Keratinocyte (primary cell): ENCODE measurements at regions not wholly inside any gene's neighbourhood (a gene's known extent, or its start where the extent isn't known, plus 50 kb on each side); places are given as distances from the start of the nearest gene placed in this dataset.

Experiments used
- DNase-seq: peaks from one replicate; pipeline ENCODE4 v3.0.0-alpha.2; 2011; ENCODE audit warnings: low read depth, missing footprints, low spot score
- FAIRE-seq: peaks from 2 replicates; lab custom pipeline; 2011; peaks lifted over from hg19 to GRCh38; lab: Jason Lieb, UNC
- H2AFZ ChIP-seq: 2 replicates; pipeline ENCODE4 v1.6.0; 2012; ENCODE audit warnings: low read length, control low read depth, inconsistent platforms; ENCODE audit not compliant: control insufficient read depth
- H3K27ac ChIP-seq: 2 replicates; pipeline ENCODE4 v1.5.1; 2011; ENCODE audit warnings: low read length; ENCODE audit not compliant: control insufficient read depth, insufficient read depth
- H3K27me3 ChIP-seq: 3 replicates; pipeline ENCODE4 v1.6.0; 2011; ENCODE audit warnings: low read length; ENCODE audit not compliant: control insufficient read depth, insufficient read depth; ENCODE audit errors: extremely low read depth
- H3K36me3 ChIP-seq, 2 experiments: 2 replicates in 1 of 2; 3 replicates in 1 of 2; pipeline ENCODE4 v1.5.1; 2011; ENCODE audit warnings: low read length in 2 of 2, mild to moderate bottlenecking in 1 of 2; ENCODE audit not compliant: control insufficient read depth in 2 of 2, insufficient read depth in 2 of 2; ENCODE audit errors: extremely low read depth in 1 of 2
- H3K4me1 ChIP-seq: 3 replicates; pipeline ENCODE4 v1.5.1; 2011; ENCODE audit warnings: low read length; ENCODE audit not compliant: control insufficient read depth, insufficient read depth; ENCODE audit errors: extremely low read depth
- H3K4me2 ChIP-seq: 3 replicates; pipeline ENCODE4 v1.6.0; 2011; ENCODE audit warnings: low read depth, low read length; ENCODE audit not compliant: control insufficient read depth, insufficient read depth; ENCODE audit errors: extremely low read depth
- H3K4me3 ChIP-seq, 3 experiments: fragments of 200-600 bp in 1 of 3; sonication (generic) in 1 of 3; 2 replicates in 2 of 3; 3 replicates in 1 of 3; pipeline ENCODE4 v1.5.1; 2011 to 2016; ENCODE audit warnings: low read length in 3 of 3, mild to moderate bottlenecking in 3 of 3, control low read depth in 2 of 3, inconsistent platforms in 1 of 3, low read depth in 1 of 3, mixed read lengths in 1 of 3, mixed run types in 1 of 3, moderate library complexity in 1 of 3; ENCODE audit not compliant: control insufficient read depth in 2 of 3, insufficient read depth in 2 of 3; ENCODE audit errors: extremely low read depth in 1 of 3
- H3K79me2 ChIP-seq: 2 replicates; pipeline ENCODE4 v1.6.0; 2012; ENCODE audit warnings: low read length; ENCODE audit not compliant: control insufficient read depth, insufficient read depth
- H3K9ac ChIP-seq: 3 replicates; pipeline ENCODE4 v1.6.0; 2011; ENCODE audit warnings: low read length; ENCODE audit not compliant: control insufficient read depth, insufficient read depth; ENCODE audit errors: extremely low read depth
- H3K9me1 ChIP-seq: 3 replicates; pipeline ENCODE4 v1.6.0; 2011; ENCODE audit warnings: low read length; ENCODE audit not compliant: control insufficient read depth, insufficient read depth; ENCODE audit errors: extremely low read depth
- H3K9me3 ChIP-seq: 2 replicates; pipeline ENCODE4 v1.5.1; 2012; ENCODE audit warnings: low read depth, low read length; ENCODE audit not compliant: control insufficient read depth
- H4K20me1 ChIP-seq: 3 replicates; pipeline ENCODE4 v1.6.0; 2011; ENCODE audit warnings: low read length; ENCODE audit not compliant: control insufficient read depth, insufficient read depth; ENCODE audit errors: extremely low read depth
- CTCF ChIP-seq, 3 experiments: IDR thresholded peaks in 1 of 3; conservative IDR thresholded peaks in 1 of 3; optimal IDR thresholded peaks in 1 of 3; 2 replicates in 2 of 3; 3 replicates in 1 of 3; pipeline versions ENCODE3 to v1.5.1; 2011; ENCODE audit warnings: low read length in 3 of 3, mild to moderate bottlenecking in 3 of 3, moderate library complexity in 2 of 3, control low read depth in 1 of 3, inconsistent platforms in 1 of 3; ENCODE audit not compliant: insufficient read depth in 2 of 3; ENCODE audit errors: extremely low read depth in 1 of 3
- EZH2 ChIP-seq: IDR thresholded peaks from one replicate; pipeline ENCODE4 v1.6.1; 2012; ENCODE audit warnings: inconsistent platforms, mild to moderate bottlenecking, low read length, moderate library complexity
- dilution Hi-C: fragments of 300-500 bp; cut with MboI; formaldehyde crosslinking; loops from one replicate; pipeline ENCODE4 v1.7.0; 2020; ENCODE audit warnings: low sequenced_read_pairs; ENCODE audit not compliant: extremely low pct_ligation_motif_present

GRCh38 chr14:39956372-39956771 lies 524.1 kb upstream of the FBXO33 start:
- dilution Hi-C loops = no loop called here
- H3K79me2 ChIP-seq = no peaks in the 10 kb centered on the region
- H3K4me3 ChIP-seq = no peak overlapping the region
- H3K9ac ChIP-seq = no peak overlapping the region
- H3K9me3 ChIP-seq = peaks cover 2% of the 10 kb centered on the region
- no peak overlapping the region for H3K27ac ChIP-seq
- no peak overlapping the region for H3K4me2 ChIP-seq
- TF ChIP-seq EZH2 (no peak), CTCF (optimal IDR thresholded peaks at IDR 0.05 in 1 of 3, IDR thresholded peaks at IDR 0.05 in 1 of 3, conservative IDR thresholded peaks at IDR 0.05 in 1 of 3; ENCODE audit: extremely low read depth in 1 of 3, insufficient read depth in 2 of 3, low read length in 3 of 3) (no peak)
- H2AFZ ChIP-seq = no peak overlapping the region
- no peak for FAIRE-seq
- H4K20me1 ChIP-seq = no peaks in the 10 kb centered on the region
- H3K27me3 ChIP-seq = no peaks in the 10 kb centered on the region
- no peaks in the 10 kb centered on the region for H3K36me3 ChIP-seq
- no peak for DNase-seq
- H3K4me1 ChIP-seq = no peaks in the 10 kb centered on the region
- no peaks in the 10 kb centered on the region for H3K9me1 ChIP-seq

- DNase-seq = no peak
- FAIRE-seq = no peak
- Histone ChIP-seq H4K20me1 (no peaks in the 10 kb centered on the region), H3K79me2 (no peaks in the 10 kb centered on the region), H3K36me3 (no peaks in the 10 kb centered on the region), H3K9ac (no peak overlapping the region), H3K9me3 (no peaks in the 10 kb centered on the region), H2AFZ (no peak overlapping the region), H3K27me3 (no peaks in the 10 kb centered on the region), H3K4me2 (no peak overlapping the region), H3K4me1 (no peaks in the 10 kb centered on the region), H3K27ac (no peak overlapping the region), H3K4me3 (no peak overlapping the region), H3K9me1 (no peaks in the 10 kb centered on the region)
- dilution Hi-C loops = no loop called here
- TF ChIP-seq EZH2 (no peak), CTCF (optimal IDR thresholded peaks at IDR 0.05 in 1 of 3, IDR thresholded peaks at IDR 0.05 in 1 of 3, conservative IDR thresholded peaks at IDR 0.05 in 1 of 3; ENCODE audit: extremely low read depth in 1 of 3, insufficient read depth in 2 of 3, low read length in 3 of 3) (no peak)
Measured at GRCh38 chr14:39948235-39948634, 516.0 kb upstream of the FBXO33 start.
